ENCODE measurements at regions not wholly inside any gene's neighbourhood (a gene's known extent, or its start where the extent isn't known, plus 50 kb on each side); places are given as distances from the start of the nearest gene placed in this dataset.

- H3K27ac ChIP-seq (ENCODE audit: control insufficient read depth, insufficient read depth): no peak overlapping the region
- 73% methylated on average over 2 of the region's 2 CpGs for WGBS (ENCODE audit: insufficient coverage, insufficient replicate concordance, low lambda C conversion rate, missing lambda C conversion rate)
- CTCF ChIA-PET: no interaction called here
- H3K4me3 ChIP-seq: no peak overlapping the region
- RAD21 ChIA-PET (ENCODE audit: unreplicated experiment): no interaction called here
- BruUV-seq (replicated peaks): no TSS peak
- H3K4me1 ChIP-seq (ENCODE audit: control insufficient read depth, insufficient read depth, low read length): no peaks in the 10 kb centered on the region
- no peaks in the 10 kb centered on the region for H3K79me2 ChIP-seq (ENCODE audit: control insufficient read depth, insufficient read depth, low read length)
- FAIRE-seq (no peak), ATAC-seq (no peak), DNase-seq (ENCODE audit: low read depth, low spot score) (no peak)
- intact Hi-C loops (cut with micrococcal nuclease; ENCODE audit: unreplicated experiment): no loop called here
- in situ Hi-C loops (cut with MboI): no loop called here
- TF ChIP-seq CHD1 (IDR thresholded peaks at IDR 0.05; ENCODE audit: low read depth, low read length) (no peak), PAX8 (IDR thresholded peaks at IDR 0.05) (no peak), PML (IDR thresholded peaks at IDR 0.05; ENCODE audit: low read length) (no peak), ZNF24 (IDR thresholded peaks at IDR 0.05) (no peak), CEBPZ (IDR thresholded peaks at IDR 0.05; ENCODE audit: low read depth, low read length) (no peak), RFX5 (IDR thresholded peaks at IDR 0.05; ENCODE audit: low read depth, low read length) (no peak), BCL3 (IDR thresholded peaks at IDR 0.05; ENCODE audit: borderline replicate concordance, insufficient read depth, low read depth, low read length, poor library complexity, severe bottlenecking) (no peak), NRF1 (conservative IDR thresholded peaks at IDR 0.05; ENCODE audit: low read depth, low read length) (no peak), RB1 (IDR thresholded peaks at IDR 0.05; ENCODE audit: borderline replicate concordance) (no peak)
- no peaks in the 10 kb centered on the region for H3K27me3 ChIP-seq (replicated peaks in 1 of 2; ENCODE audit: control insufficient read depth in 2 of 2, insufficient read depth in 2 of 2, low read length in 1 of 2)
- H3K9me3 ChIP-seq (replicated peaks; ENCODE audit: control insufficient read depth, insufficient read depth, low read length): no peaks in the 10 kb centered on the region; the same call in 2 of the 3 replicates
- H3K9ac ChIP-seq (ENCODE audit: control insufficient read depth, insufficient read depth, low read length): no peak overlapping the region
- no peak overlapping the region for H3K4me2 ChIP-seq (ENCODE audit: control insufficient read depth, insufficient read depth)
- SMC1A ChIA-PET (ENCODE audit: uncharacterized antibody, unreplicated experiment): no interaction called here
- H4K20me1 ChIP-seq (ENCODE audit: control insufficient read depth, insufficient read depth): no peaks in the 10 kb centered on the region
- no peaks in the 10 kb centered on the region for H3K36me3 ChIP-seq (ENCODE audit: control insufficient read depth in 2 of 2, insufficient read depth in 2 of 2, low read length in 1 of 2)
- POLR2A ChIA-PET: no interaction called here
- H2AFZ ChIP-seq (ENCODE audit: control insufficient read depth, low read depth, low read length): no peak overlapping the region
These were observed 108.8 kb downstream of the BACH1 start for GRCh38 chr21:29407571-29407970.
